Tibial artery (tissue), 4 donors: ENCODE measurements at regions not wholly inside any gene's neighbourhood (a gene's known extent, or its start where the extent isn't known, plus 50 kb on each side); places are given as distances from the start of the nearest gene placed in this dataset.

Experiments
- DNase-seq, 2 donors: peaks; one replicate each; pipeline ENCODE4 v3.0.0-alpha.2; 2019
- H3K27ac ChIP-seq, 2 donors: fragments of 200-600 bp; sonication (generic) in 1 of 2; 1 replicate in 1 of 2; 2 replicates in 1 of 2; pipeline ENCODE4 v1.5.1; 2018 to 2019; ENCODE audit warnings: mild to moderate bottlenecking in 1 of 2
- H3K27me3 ChIP-seq, 2 donors: fragments of 200-600 bp; sonication (generic) in 1 of 2; one replicate each; pipeline versions ENCODE4 v1.5.1 to v1.6.0; 2016 to 2019
- H3K36me3 ChIP-seq, 3 donors: fragments of 200-600 bp; sonication (generic) in 2 of 3; one replicate each; pipeline ENCODE4 v1.5.1; 2016 to 2019; ENCODE audit warnings: mild to moderate bottlenecking in 2 of 3
- H3K4me1 ChIP-seq, 4 donors: fragments of 200-600 bp; sonication (generic) in 2 of 4; 1 replicate in 3 of 4; 2 replicates in 1 of 4; pipeline ENCODE4 v1.5.1; 2016 to 2019
- H3K4me3 ChIP-seq, 2 donors: fragments of 200-600 bp; sonication (generic) in 1 of 2; 1 replicate in 1 of 2; 2 replicates in 1 of 2; pipeline ENCODE4 v1.5.1; 2018 to 2019; ENCODE audit warnings: mild to moderate bottlenecking in 2 of 2
- H3K9me3 ChIP-seq, 3 donors: fragments of 200-600 bp; sonication (generic) in 1 of 3; one replicate each; pipeline ENCODE4 v1.5.1; 2016 to 2019
- intact Hi-C: fragments of 100-400 bp; cut with DNase I; formaldehyde crosslinking; loops from one replicate; pipeline ENCODE4 v1.15.0; 2023; ENCODE audit warnings: low total_unique reads
- TF ChIP-seq, protein P1 (sequence below), 2 experiments: fragments of 200-600 bp in 1 of 2; fragments of 450-650 bp in 1 of 2; IDR thresholded peaks; one replicate each; pipeline ENCODE4 v1.5.1; 2017 to 2019; ENCODE audit warnings: antibody characterized with exemption in 2 of 2, mild to moderate bottlenecking in 1 of 2, moderate library complexity in 1 of 2

DNA sequence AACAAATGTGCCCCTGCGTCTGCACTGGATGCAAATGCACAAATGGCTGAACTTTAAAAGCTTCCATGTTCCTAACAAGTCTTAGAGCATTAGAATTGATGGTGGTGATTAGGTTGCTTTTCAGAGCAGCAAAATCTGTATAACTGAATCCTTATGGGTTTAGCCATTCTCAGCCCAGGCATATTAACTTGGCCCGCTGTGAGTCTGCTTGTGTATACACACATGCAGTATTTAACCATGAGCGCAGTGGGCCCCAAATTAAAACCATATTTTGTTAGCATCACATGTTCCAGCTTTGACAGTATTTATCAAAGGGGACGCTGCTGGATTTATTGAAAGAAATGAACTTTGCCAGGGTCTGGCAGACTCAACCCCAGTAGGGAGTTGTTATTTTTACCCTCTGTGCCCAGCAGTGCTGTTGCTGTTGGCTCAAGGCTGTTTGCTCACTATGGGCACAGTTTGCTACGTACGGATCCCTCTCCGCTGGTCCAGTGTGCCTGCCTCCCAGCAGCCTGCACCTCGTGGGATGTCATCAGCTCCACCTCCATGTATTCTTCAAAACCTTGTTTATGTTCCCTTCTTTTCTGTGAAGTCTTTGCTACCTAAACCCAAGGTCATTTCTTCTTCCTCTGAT, 144.7 kb downstream of the QRSL1 start:
- intact Hi-C loops = no loop called here
- no peaks in the 10 kb centered on the region for H3K27me3 ChIP-seq
- no peaks in the 10 kb centered on the region for H3K36me3 ChIP-seq
- peaks cover 0 to 30% (median 20%) of the 10 kb centered on the region in 4 donors for H3K4me1 ChIP-seq
- peaks cover 0 to 14% (median 0%) of the 10 kb centered on the region in 3 donors for H3K9me3 ChIP-seq
- TF ChIP-seq, protein P1, sequence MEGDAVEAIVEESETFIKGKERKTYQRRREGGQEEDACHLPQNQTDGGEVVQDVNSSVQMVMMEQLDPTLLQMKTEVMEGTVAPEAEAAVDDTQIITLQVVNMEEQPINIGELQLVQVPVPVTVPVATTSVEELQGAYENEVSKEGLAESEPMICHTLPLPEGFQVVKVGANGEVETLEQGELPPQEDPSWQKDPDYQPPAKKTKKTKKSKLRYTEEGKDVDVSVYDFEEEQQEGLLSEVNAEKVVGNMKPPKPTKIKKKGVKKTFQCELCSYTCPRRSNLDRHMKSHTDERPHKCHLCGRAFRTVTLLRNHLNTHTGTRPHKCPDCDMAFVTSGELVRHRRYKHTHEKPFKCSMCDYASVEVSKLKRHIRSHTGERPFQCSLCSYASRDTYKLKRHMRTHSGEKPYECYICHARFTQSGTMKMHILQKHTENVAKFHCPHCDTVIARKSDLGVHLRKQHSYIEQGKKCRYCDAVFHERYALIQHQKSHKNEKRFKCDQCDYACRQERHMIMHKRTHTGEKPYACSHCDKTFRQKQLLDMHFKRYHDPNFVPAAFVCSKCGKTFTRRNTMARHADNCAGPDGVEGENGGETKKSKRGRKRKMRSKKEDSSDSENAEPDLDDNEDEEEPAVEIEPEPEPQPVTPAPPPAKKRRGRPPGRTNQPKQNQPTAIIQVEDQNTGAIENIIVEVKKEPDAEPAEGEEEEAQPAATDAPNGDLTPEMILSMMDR (IDR thresholded peaks at IDR 0.05) = no peak
- H3K27ac ChIP-seq = no peak overlapping the region
- no peak overlapping the region for H3K4me3 ChIP-seq
- peak in 1 of 2 donors; percentile 80 for DNase-seq

DNA sequence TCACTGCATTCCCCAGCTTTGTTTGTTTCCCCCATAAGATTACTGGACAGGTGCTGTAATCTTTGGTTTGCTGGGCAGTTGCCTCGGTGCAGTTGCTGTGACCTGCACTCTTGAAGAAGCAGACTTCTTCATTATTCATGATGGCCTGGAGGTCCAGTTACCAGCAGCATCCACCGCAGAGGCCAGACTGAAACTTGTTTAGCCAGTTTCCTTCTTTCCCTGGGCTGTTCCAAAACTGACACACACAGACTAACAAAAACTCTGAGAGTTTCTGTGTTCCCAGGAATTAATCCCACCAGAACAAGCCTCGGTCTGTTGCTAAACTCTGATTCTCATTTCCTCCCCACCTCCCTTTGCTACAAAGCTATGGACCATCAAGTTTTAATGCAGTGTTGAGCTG, 144.1 kb downstream of the QRSL1 start:
- no peak overlapping the region for H3K4me3 ChIP-seq
- H3K27me3 ChIP-seq = no peaks in the 10 kb centered on the region
- no peak overlapping the region for H3K27ac ChIP-seq
- H3K9me3 ChIP-seq = peaks cover 0 to 14% (median 0%) of the 10 kb centered on the region in 3 donors
- H3K36me3 ChIP-seq = no peaks in the 10 kb centered on the region
- TF ChIP-seq, protein P1 (IDR thresholded peaks at IDR 0.05) = no peak
- DNase-seq = no peak
- H3K4me1 ChIP-seq = peaks cover 0 to 30% (median 20%) of the 10 kb centered on the region in 4 donors
- intact Hi-C loops = no loop called here

DNA sequence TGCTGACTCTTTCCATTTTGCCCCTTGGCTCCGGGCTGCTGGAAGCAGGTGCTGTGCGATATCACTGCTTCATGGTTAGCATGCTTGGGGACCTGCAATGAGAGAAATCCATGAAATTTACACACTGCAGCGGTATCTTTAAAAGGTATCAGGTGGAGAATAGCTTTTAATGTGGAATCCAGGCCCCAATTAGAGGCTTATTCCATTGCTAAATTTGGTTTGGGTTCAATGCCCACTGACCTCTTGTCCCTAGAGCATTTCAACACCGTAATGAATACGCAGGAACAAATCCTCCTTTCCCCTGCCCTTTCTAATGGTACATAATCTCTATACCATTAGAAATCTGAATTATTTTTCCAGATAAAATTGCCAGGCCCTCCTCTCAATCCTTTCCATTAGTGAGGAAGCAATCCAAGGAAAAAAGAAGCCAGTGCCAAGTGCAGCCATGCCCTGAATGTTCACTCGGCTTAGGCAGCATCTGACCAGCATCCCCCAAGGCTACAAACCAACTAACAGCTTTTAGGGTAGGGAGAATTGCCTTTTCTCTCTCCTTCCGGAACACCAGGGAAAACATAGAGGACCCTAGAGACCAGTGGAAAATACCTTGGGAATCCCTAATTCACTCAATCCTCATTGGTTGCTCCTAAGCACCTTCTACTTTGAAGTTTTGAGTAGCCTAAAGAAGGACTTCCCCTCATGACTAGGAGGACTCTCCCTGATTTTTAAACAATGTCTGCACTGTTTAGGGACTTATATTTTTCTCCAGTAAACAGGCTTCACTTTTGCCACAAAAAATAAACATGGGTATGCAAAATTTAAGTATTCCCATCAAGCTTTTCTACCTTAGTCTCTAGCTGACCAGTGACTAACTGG, 143.1 kb downstream of the QRSL1 start:
- TF ChIP-seq, protein P1 (IDR thresholded peaks at IDR 0.05) = no peak
- Histone ChIP-seq H3K27me3 (no peaks in the 10 kb centered on the region), H3K9me3 (peaks cover 0 to 14% (median 0%) of the 10 kb centered on the region in 3 donors), H3K27ac (no peak overlapping the region), H3K4me3 (no peak overlapping the region), H3K4me1 (peaks cover 0 to 30% (median 20%) of the 10 kb centered on the region in 4 donors), H3K36me3 (no peaks in the 10 kb centered on the region)
- DNase-seq = no peak
- intact Hi-C loops = no loop called here

DNA sequence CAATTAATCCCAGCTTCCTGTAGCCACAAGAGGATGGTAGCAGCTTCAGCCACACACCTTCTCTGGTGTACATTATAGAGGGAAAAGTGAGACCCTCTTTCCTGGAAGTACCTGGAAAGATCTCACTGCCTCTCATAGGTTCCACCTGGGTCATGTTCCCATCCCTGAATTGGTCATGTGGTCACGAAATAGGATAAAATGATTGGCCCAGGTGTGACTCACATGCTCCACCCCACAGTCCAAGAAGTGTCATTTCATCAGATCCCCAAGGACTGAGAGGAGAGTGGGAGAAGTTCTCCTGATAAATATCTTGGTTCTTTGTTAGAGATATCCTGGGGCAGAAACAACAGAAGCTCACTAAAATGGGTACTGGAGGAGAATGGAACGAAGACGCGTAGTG, 142.4 kb downstream of the QRSL1 start:
- H3K4me1 ChIP-seq = peaks cover 0 to 30% (median 20%) of the 10 kb centered on the region in 4 donors
- H3K27ac ChIP-seq = no peak overlapping the region
- H3K36me3 ChIP-seq = no peaks in the 10 kb centered on the region
- H3K9me3 ChIP-seq = peaks cover 0 to 14% (median 0%) of the 10 kb centered on the region in 3 donors
- TF ChIP-seq, protein P1 (IDR thresholded peaks at IDR 0.05) = no peak
- H3K27me3 ChIP-seq = no peaks in the 10 kb centered on the region
- H3K4me3 ChIP-seq = no peak overlapping the region
- DNase-seq = no peak
- intact Hi-C loops = no loop called here

DNA sequence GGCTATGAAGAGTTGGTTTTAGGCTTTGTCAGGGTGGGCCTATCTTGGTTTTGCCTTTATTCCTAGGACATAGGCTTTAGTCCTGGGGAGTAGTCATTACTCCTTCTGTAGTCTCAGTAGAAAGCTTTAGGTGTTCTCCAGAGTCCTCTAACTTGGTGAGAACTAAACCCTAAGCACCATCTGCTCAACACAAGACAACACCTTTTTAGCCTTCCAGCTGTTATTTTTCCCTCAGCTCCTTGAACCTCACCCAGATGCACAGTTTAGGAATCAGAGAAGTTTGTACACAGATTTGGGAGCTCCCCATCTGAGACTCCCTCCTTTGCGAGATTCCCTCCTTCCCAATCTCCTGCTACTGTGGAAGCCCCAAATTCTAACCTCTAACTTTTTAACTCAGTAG, 141.3 kb downstream of the QRSL1 start:
- intact Hi-C loops = no loop called here
- TF ChIP-seq, protein P1 (IDR thresholded peaks at IDR 0.05) = no peak
- Histone ChIP-seq H3K4me1 (peaks cover 0 to 30% (median 20%) of the 10 kb centered on the region in 4 donors), H3K27ac (no peak overlapping the region), H3K9me3 (peaks cover 0 to 14% (median 0%) of the 10 kb centered on the region in 3 donors), H3K27me3 (no peaks in the 10 kb centered on the region), H3K36me3 (no peaks in the 10 kb centered on the region), H3K4me3 (no peak overlapping the region)
- no peak for DNase-seq
